Osteoblast (primary cell): ENCODE measurements at regions not wholly inside any gene's neighbourhood (a gene's known extent, or its start where the extent isn't known, plus 50 kb on each side); places are given as distances from the start of the nearest gene placed in this dataset.
"Not testable (repeated sequence)": the region's sequence is repeated elsewhere in the genome, so short reads cannot be mapped to it uniquely, and the experiment has no call there.

Source experiments
- DNase-seq: peaks from one replicate; pipeline ENCODE4 v3.0.0; 2011; ENCODE audit warnings: low spot score, mixed read lengths; ENCODE audit not compliant: insufficient read length; ENCODE audit errors: missing footprints
- H2AFZ ChIP-seq: 2 replicates; pipeline ENCODE4 v1.6.0; 2011; ENCODE audit warnings: mild to moderate bottlenecking, low read length
- H3K27ac ChIP-seq: 2 replicates; pipeline ENCODE4 v1.5.1; 2011; ENCODE audit warnings: mild to moderate bottlenecking, low read depth, low read length, moderate library complexity
- H3K27me3 ChIP-seq: 2 replicates; pipeline ENCODE4 v1.6.0; 2012; ENCODE audit warnings: mild to moderate bottlenecking, control low read depth, inconsistent platforms, low read length, moderate library complexity; ENCODE audit not compliant: insufficient read depth
- H3K36me3 ChIP-seq: 2 replicates; pipeline ENCODE4 v1.5.1; 2011; ENCODE audit warnings: mild to moderate bottlenecking, low read length, control low read depth, moderate library complexity; ENCODE audit not compliant: insufficient read depth
- H3K4me1 ChIP-seq: 2 replicates; pipeline ENCODE4 v1.5.1; 2011; ENCODE audit warnings: mild to moderate bottlenecking, low read length, control low read depth, moderate library complexity; ENCODE audit not compliant: insufficient read depth
- H3K4me2 ChIP-seq: 2 replicates; pipeline ENCODE4 v1.6.0; 2011; ENCODE audit warnings: mild to moderate bottlenecking, low read length; ENCODE audit not compliant: insufficient read depth
- H3K4me3 ChIP-seq: fragments of 200-600 bp; sonication (generic); 3 replicates; pipeline ENCODE4 v1.5.1; 2012; ENCODE audit warnings: mild to moderate bottlenecking, low read length, inconsistent platforms; ENCODE audit not compliant: insufficient read depth
- H3K79me2 ChIP-seq: 2 replicates; pipeline ENCODE4 v1.6.0; 2012; ENCODE audit warnings: mild to moderate bottlenecking, low read length, control low read depth, inconsistent platforms; ENCODE audit not compliant: insufficient read depth
- H3K9me3 ChIP-seq: 2 replicates; pipeline ENCODE4 v1.5.1; 2011; ENCODE audit warnings: low read depth, low read length, control low read depth
- H4K20me1 ChIP-seq: 2 replicates; pipeline ENCODE4 v1.6.0; 2012; ENCODE audit warnings: mild to moderate bottlenecking, low read length, control low read depth; ENCODE audit not compliant: insufficient read depth
- CTCF ChIP-seq: IDR thresholded peaks from 2 replicates; pipeline ENCODE4 v1.5.1; 2011; ENCODE audit warnings: mild to moderate bottlenecking, low read depth, low read length, moderate library complexity; ENCODE audit errors: extremely low read depth

DNA sequence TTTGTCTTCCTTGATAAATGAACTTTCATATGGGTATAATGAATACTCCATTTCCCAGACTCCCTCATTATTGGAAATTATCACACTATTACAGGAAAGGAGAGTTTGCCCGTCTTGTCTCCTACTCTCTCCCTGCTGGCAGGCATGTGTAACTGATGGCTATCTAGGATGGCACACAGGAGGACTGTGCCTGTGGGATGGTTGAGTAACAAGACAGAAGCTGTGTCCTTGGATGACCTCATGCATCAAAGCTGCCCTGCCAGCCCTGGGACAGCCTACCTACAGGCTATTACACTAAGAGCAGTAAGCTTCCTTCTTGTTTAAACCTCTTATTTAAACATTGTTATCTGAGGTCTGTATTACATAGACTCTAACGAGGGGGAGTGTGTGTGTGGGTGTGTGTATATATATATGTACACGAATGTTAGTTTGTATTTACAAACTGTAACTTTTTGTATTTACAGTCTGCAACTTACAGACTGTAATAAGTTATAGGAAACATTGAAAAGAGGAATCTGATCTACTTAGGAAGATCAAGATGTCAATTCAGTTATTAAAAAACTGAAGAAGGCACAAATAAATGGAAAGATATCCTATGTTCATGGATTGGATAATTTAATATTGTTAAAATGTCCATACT, 247.6 kb upstream of the ACO1 start:
- no peak overlapping the region for H3K4me2 ChIP-seq
- no peak for DNase-seq
- peaks cover 1% of the 10 kb centered on the region for H3K9me3 ChIP-seq
- no peaks in the 10 kb centered on the region for H3K27me3 ChIP-seq
- no peak overlapping the region for H2AFZ ChIP-seq
- H3K79me2 ChIP-seq = no peaks in the 10 kb centered on the region
- no peak overlapping the region for H3K27ac ChIP-seq
- no peak for TF ChIP-seq CTCF
- H3K4me1 ChIP-seq = no peaks in the 10 kb centered on the region
- no peaks in the 10 kb centered on the region for H4K20me1 ChIP-seq
- H3K4me3 ChIP-seq = no peak overlapping the region
- no peaks in the 10 kb centered on the region for H3K36me3 ChIP-seq

- Histone ChIP-seq H3K4me1 (no peaks in the 10 kb centered on the region), H3K9me3 (no peaks in the 10 kb centered on the region), H2AFZ (no peak overlapping the region), H3K27ac (no peak overlapping the region), H3K27me3 (no peaks in the 10 kb centered on the region), H3K79me2 (no peaks in the 10 kb centered on the region), H4K20me1 (no peaks in the 10 kb centered on the region), H3K4me3 (no peak overlapping the region), H3K4me2 (no peak overlapping the region), H3K36me3 (no peaks in the 10 kb centered on the region)
- no peak for DNase-seq
- no peak for TF ChIP-seq CTCF
These were observed 242.4 kb upstream of the ACO1 start for GRCh38 chr9:32142074-32142473.

DNA sequence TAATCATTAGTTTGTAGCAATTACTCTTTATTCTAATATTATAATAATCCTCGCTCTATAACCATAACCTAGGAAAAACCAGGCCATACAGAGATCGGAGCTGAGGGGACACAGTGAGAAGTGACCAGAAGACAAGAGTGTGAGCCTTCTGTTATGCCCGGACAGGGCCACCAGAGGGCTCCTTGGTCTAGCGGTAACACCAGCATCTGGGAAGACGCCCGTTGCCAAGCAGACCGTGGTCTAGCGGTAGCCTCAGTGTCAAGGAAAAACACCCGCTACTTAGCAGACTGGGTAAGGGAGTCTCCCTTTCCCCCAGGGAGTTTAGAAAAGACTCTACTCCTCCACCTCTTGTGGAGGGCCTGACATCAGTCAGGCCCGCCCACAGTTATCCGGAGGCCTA, 235.9 kb upstream of the ACO1 start:
- not testable (repeated sequence) for DNase-seq, H3K27ac ChIP-seq, H3K36me3 ChIP-seq, H3K27me3 ChIP-seq, H2AFZ ChIP-seq, H3K4me2 ChIP-seq, H3K4me3 ChIP-seq, H3K9me3 ChIP-seq, H3K4me1 ChIP-seq, H3K79me2 ChIP-seq, H4K20me1 ChIP-seq

DNA sequence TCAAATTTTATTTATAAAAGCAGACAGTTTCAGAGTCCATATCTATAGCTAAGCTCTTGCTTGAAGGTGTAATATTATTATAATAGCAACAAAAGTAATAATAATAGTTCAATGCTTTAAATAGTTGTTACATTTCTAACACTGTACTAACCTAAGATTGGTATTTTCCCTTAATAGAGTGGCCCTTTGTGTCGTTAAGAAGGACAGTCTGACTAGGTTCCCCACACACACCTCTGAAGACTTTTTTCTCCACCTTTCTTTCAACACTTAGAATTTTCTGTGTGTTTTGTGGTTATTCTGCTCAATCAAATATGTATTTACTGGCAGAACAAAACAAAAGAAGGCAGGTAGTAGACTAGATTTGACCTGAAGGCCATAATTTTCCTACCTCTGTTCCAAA, 223.2 kb upstream of the ACO1 start:
- Histone ChIP-seq H3K79me2 (no peaks in the 10 kb centered on the region), H3K9me3 (no peaks in the 10 kb centered on the region), H3K36me3 (no peaks in the 10 kb centered on the region), H4K20me1 (no peaks in the 10 kb centered on the region), H3K4me2 (no peak overlapping the region), H3K27ac (no peak overlapping the region), H3K27me3 (no peaks in the 10 kb centered on the region), H3K4me3 (no peak overlapping the region), H2AFZ (no peak overlapping the region), H3K4me1 (no peaks in the 10 kb centered on the region)
- TF ChIP-seq CTCF = no peak
- DNase-seq = no peak
